Psoas muscle (tissue), 7 donors: ENCODE measurements at regions not wholly inside any gene's neighbourhood (a gene's known extent, or its start where the extent isn't known, plus 50 kb on each side); places are given as distances from the start of the nearest gene placed in this dataset.

Source experiments
- ATAC-seq, 4 donors: fragments of 200-7000 bp; cut with Tn5 transposase; one replicate each; pipeline ENCODE4 v1.9.1; 2020; ENCODE audit warnings: moderate library complexity in 3 of 4, mild to moderate bottlenecking in 2 of 4
- DNase-seq, 2 donors: peaks; one replicate each; pipeline ENCODE4 v3.0.0-alpha.2; 2020
- H3K27ac ChIP-seq: fragments of 200-600 bp; one replicate; pipeline ENCODE4 v1.8.0; 2022
- H3K27me3 ChIP-seq, 3 donors: fragments of 200-600 bp in 1 of 3; one replicate each; pipeline versions ENCODE4 v1.6.1 to v1.8.0; 2013 to 2022; ENCODE audit warnings: low read length in 2 of 3, mild to moderate bottlenecking in 2 of 3, moderate library complexity in 1 of 3; ENCODE audit not compliant: insufficient read depth in 3 of 3
- H3K36me3 ChIP-seq, 2 donors: fragments of 200-600 bp in 1 of 2; one replicate each; pipeline versions ENCODE4 v1.6.1 to v1.8.0; 2013 to 2022; ENCODE audit warnings: low read depth in 1 of 2, mild to moderate bottlenecking in 1 of 2, moderate library complexity in 1 of 2; ENCODE audit not compliant: insufficient read depth in 1 of 2
- H3K4me1 ChIP-seq: fragments of 200-600 bp; one replicate; pipeline ENCODE4 v1.8.0; 2022
- H3K4me3 ChIP-seq: fragments of 200-600 bp; one replicate; pipeline ENCODE4 v1.8.0; 2022; ENCODE audit warnings: mild to moderate bottlenecking
- H3K9me3 ChIP-seq: fragments of 200-600 bp; one replicate; pipeline ENCODE4 v1.8.0; 2022
- WGBS, 3 donors: extraction: QIAGEN DNeasy Blood & Tissue Kit; methylation state at CpG; one replicate each; pipeline versions ENCODE4 v1.1.6 to v1.1.7; 2013; 5-methylcytosine and 5-hydroxymethylcytosine counted together
- intact Hi-C, 2 donors: fragments of 100-400 bp; cut with DNase I; formaldehyde crosslinking; loops; one replicate each; pipeline versions ENCODE4 v1.11.0 to v1.14.2; 2022
- TF ChIP-seq, protein P1 (sequence below): fragments of 200-600 bp; IDR thresholded peaks from one replicate; pipeline ENCODE4 v1.8.0; 2022; ENCODE audit warnings: antibody characterized with exemption
- donor health status: healthy with polysubstance abuse.
- donor health status: DM: no; HTN: no; CAD: no; lungs with moderate emphysema.
- donor health status: Bipolar disorder and iron deficiency.
- donor health status: healthy.
- donor health status: DM: yes; HTN: yes; CAD: no.
- donor health status: DM: no; HTN: no; CAD: no.
- donor health status: DM: yes; HTN: yes; CAD: no.

DNA sequence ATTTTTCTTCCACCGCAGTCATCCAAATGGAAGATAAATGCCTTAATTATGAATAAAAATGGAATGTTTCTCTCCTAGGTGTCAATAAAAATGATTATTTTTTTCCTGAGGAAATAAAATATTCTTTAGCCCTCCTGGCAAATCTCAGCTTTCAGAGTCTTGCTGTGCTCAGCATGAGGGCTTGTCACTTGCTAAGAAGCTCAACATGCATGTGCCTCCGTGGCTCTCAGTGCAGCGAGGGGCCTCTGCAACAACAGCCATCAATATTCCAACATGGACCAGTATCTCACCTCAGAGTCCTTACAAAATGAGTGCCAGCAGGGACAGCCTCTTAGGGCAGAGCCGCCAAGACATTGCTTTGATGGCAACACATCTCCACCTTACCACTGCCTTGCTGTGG, 159.5 kb upstream of the TMPO start:
- 66 to 80% (median 73%) methylated on average over 4 of the region's 4 CpGs for WGBS, 3 donors
- DNase-seq (no peak), ATAC-seq (no peak)
- Histone ChIP-seq H3K4me3 (no peak overlapping the region), H3K9me3 (no peaks in the 10 kb centered on the region), H3K27me3 (peaks cover 0 to 4% (median 4%) of the 10 kb centered on the region in 3 donors), H3K36me3 (no peaks in the 10 kb centered on the region), H3K4me1 (no peaks in the 10 kb centered on the region), H3K27ac (no peak overlapping the region)
- TF ChIP-seq, protein P1, sequence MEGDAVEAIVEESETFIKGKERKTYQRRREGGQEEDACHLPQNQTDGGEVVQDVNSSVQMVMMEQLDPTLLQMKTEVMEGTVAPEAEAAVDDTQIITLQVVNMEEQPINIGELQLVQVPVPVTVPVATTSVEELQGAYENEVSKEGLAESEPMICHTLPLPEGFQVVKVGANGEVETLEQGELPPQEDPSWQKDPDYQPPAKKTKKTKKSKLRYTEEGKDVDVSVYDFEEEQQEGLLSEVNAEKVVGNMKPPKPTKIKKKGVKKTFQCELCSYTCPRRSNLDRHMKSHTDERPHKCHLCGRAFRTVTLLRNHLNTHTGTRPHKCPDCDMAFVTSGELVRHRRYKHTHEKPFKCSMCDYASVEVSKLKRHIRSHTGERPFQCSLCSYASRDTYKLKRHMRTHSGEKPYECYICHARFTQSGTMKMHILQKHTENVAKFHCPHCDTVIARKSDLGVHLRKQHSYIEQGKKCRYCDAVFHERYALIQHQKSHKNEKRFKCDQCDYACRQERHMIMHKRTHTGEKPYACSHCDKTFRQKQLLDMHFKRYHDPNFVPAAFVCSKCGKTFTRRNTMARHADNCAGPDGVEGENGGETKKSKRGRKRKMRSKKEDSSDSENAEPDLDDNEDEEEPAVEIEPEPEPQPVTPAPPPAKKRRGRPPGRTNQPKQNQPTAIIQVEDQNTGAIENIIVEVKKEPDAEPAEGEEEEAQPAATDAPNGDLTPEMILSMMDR, result no peak
- intact Hi-C loops, result no loop called here

DNA sequence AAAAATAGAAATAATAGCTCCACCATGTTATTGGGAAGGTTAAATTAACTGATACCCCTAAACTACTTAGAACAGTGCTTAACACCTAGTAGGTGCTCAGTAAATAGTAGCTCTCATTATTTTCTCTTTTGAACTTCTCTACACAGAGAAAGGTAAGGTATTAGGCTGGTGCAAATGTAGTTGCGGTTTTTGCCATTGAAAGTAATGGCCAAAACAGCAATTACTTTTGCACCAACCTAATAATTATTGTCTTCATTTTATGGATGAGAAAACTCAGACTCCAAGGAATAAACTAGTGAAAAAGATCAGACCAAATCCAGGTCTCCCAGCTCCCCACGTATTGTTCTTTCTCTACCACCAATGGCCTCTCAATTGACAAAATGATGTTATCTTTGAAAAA, 157.2 kb upstream of the TMPO start:
- intact Hi-C loops, result no loop called here
- no peak for ATAC-seq
- WGBS, 3 donors, result 85 to 89% (median 87%) methylated on average over 2 of the region's 2 CpGs

DNA sequence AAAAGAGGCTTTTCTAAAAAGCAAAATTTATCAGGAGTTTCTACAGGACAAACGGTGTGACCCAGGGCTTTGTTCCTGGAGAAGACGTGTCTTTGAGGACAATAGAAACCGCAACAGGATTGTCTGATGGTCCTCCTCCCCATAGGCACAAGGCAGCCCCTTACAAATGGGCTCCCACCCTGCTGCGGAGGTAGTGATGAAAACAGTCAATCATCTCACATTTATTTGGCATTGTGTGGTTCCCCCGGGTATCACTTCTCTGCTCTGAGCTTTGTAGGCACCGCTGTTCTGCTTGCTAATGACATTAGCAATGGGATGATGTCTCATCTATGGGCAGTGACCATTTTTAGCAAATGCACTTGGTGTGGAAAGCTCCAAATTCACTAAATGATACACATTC, 155.5 kb upstream of the TMPO start:
- ATAC-seq, result no peak

More for the DNA sequence above, 157.2 kb upstream of the TMPO start:
- DNase-seq, result no peak
- TF ChIP-seq, protein P1, result no peak
- Histone ChIP-seq H3K9me3 (no peaks in the 10 kb centered on the region), H3K4me1 (no peaks in the 10 kb centered on the region), H3K36me3 (no peaks in the 10 kb centered on the region), H3K27me3 (peaks cover 0 to 6% (median 4%) of the 10 kb centered on the region in 3 donors), H3K4me3 (no peak overlapping the region), H3K27ac (no peak overlapping the region)

DNA sequence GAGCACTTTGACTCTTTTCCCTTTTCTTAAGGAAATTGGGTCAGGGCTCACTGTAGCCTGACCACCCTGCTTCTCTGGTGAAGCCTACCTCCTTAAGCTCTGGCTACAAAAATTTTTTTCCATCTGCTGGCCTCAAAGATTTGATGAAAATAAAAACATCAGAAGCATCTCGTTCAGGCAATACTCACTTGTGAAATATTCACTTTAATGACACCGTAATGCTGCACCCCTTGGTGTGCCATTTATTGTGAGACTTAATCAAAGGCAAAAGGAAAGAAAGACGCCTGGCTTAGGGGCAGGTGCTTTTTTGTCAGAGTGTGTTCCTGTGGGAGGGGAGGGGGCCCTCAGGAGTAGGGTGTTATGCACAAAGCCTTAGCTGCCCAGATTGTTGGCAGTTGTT, 155.0 kb upstream of the TMPO start:
- no peak overlapping the region for H3K4me3 ChIP-seq
- no peaks in the 10 kb centered on the region for H3K4me1 ChIP-seq
- WGBS, 3 donors, result 38 to 57% (median 48%) methylated on average over 3 of the region's 3 CpGs
- no peaks in the 10 kb centered on the region for H3K9me3 ChIP-seq
- TF ChIP-seq, protein P1, result no peak
- H3K36me3 ChIP-seq, result no peaks in the 10 kb centered on the region
- ATAC-seq (no peak), DNase-seq (no peak)
- H3K27me3 ChIP-seq, result peaks cover 0 to 6% (median 4%) of the 10 kb centered on the region in 3 donors
- intact Hi-C loops, result no loop called here
- no peak overlapping the region for H3K27ac ChIP-seq

More for the DNA sequence above, 155.5 kb upstream of the TMPO start:
- WGBS, 3 donors, result 48 to 60% (median 51%) methylated on average over 6 of the region's 6 CpGs
- Histone ChIP-seq H3K4me3 (no peak overlapping the region), H3K36me3 (no peaks in the 10 kb centered on the region), H3K27ac (no peak overlapping the region), H3K9me3 (no peaks in the 10 kb centered on the region), H3K27me3 (peaks cover 0 to 6% (median 4%) of the 10 kb centered on the region in 3 donors), H3K4me1 (no peaks in the 10 kb centered on the region)
- TF ChIP-seq, protein P1, result no peak
- intact Hi-C loops, result no loop called here
- no peak for DNase-seq

DNA sequence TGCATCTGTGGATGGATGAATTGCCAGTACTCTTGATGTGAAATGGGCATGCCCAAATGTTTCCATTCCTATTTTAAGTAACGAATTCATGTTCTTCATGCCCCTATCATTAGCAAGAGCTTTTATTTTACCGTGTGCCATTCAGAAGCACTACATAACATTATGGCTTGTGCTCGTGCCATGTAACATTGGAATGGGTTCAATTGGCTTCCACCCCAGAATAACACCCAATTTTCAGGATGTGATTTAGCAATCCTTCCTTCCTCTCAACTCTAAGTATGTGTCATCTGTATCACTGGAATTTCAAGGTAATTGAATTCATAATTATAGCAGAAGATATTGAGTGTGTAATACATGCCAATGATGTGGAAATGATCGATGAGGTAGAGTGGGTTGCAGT, 145.8 kb upstream of the TMPO start:
- Histone ChIP-seq H3K4me3 (no peak overlapping the region), H3K9me3 (no peaks in the 10 kb centered on the region), H3K4me1 (no peaks in the 10 kb centered on the region), H3K27ac (no peak overlapping the region), H3K27me3 (no peaks in the 10 kb centered on the region), H3K36me3 (no peaks in the 10 kb centered on the region)
- 48 to 61% (median 52%) methylated on average over 4 of the region's 4 CpGs for WGBS, 3 donors
- ATAC-seq, result no peak
- intact Hi-C loops, result no loop called here
- DNase-seq, result no peak
- TF ChIP-seq, protein P1, result no peak
